RPMI8226 (cell line): ENCODE measurements at regions not wholly inside any gene's neighbourhood (a gene's known extent, or its start where the extent isn't known, plus 50 kb on each side); places are given as distances from the start of the nearest gene placed in this dataset.
"Not testable (repeated sequence)": the region's sequence is repeated elsewhere in the genome, so short reads cannot be mapped to it uniquely, and the experiment has no call there.

Source experiments
- DNase-seq: peaks from one replicate; pipeline ENCODE4 v3.0.0-alpha.2; 2015

GRCh38 chr5:167918813-167919483, 372.5 kb upstream of the WWC1 start:
- no peak for DNase-seq

- no peak for DNase-seq
These were observed 370.9 kb upstream of the WWC1 start for GRCh38 chr5:167920589-167920988.

GRCh38 chr5:167921796-167922195, 369.6 kb upstream of the WWC1 start:
- no peak for DNase-seq

- DNase-seq: no peak
These were observed 368.0 kb upstream of the WWC1 start for GRCh38 chr5:167923396-167923795.

- no peak for DNase-seq
These were observed 361.6 kb upstream of the WWC1 start for GRCh38 chr5:167929841-167930240.

- no peak for DNase-seq
These were observed 356.9 kb upstream of the WWC1 start for GRCh38 chr5:167934551-167934971.

- DNase-seq: no peak
These were observed 355.4 kb upstream of the WWC1 start for GRCh38 chr5:167936022-167936421.

- DNase-seq: no peak
These were observed 354.4 kb upstream of the WWC1 start for GRCh38 chr5:167936944-167937634.

- DNase-seq: peak; percentile 6
These were observed 353.8 kb upstream of the WWC1 start for GRCh38 chr5:167937635-167937998.

- no peak for DNase-seq
These were observed 351.8 kb upstream of the WWC1 start for GRCh38 chr5:167939686-167940085.

- DNase-seq: no peak
These were observed 350.5 kb upstream of the WWC1 start for GRCh38 chr5:167940911-167941310.

- DNase-seq: not testable (repeated sequence)
These were observed 349.9 kb upstream of the WWC1 start for GRCh38 chr5:167941556-167941955.

- DNase-seq: no peak
These were observed 348.1 kb upstream of the WWC1 start for GRCh38 chr5:167943343-167943742.

GRCh38 chr5:167944121-167944852, 347.2 kb upstream of the WWC1 start:
- no peak for DNase-seq

GRCh38 chr5:167945542-167946384, 345.7 kb upstream of the WWC1 start:
- DNase-seq: no peak

GRCh38 chr5:167947306-167947705, 344.1 kb upstream of the WWC1 start:
- DNase-seq: no peak

GRCh38 chr5:167948251-167948650, 343.2 kb upstream of the WWC1 start:
- no peak for DNase-seq

- no peak for DNase-seq
These were observed 342.0 kb upstream of the WWC1 start for GRCh38 chr5:167949435-167949834.

- DNase-seq: no peak
These were observed 341.2 kb upstream of the WWC1 start for GRCh38 chr5:167950126-167950721.

- DNase-seq: no peak
These were observed 340.3 kb upstream of the WWC1 start for GRCh38 chr5:167951116-167951515.

GRCh38 chr5:167952278-167952995, 339.0 kb upstream of the WWC1 start:
- DNase-seq: no peak
